ENCODE measurements at regions not wholly inside any gene's neighbourhood (a gene's known extent, or its start where the extent isn't known, plus 50 kb on each side); places are given as distances from the start of the nearest gene placed in this dataset.

DNA sequence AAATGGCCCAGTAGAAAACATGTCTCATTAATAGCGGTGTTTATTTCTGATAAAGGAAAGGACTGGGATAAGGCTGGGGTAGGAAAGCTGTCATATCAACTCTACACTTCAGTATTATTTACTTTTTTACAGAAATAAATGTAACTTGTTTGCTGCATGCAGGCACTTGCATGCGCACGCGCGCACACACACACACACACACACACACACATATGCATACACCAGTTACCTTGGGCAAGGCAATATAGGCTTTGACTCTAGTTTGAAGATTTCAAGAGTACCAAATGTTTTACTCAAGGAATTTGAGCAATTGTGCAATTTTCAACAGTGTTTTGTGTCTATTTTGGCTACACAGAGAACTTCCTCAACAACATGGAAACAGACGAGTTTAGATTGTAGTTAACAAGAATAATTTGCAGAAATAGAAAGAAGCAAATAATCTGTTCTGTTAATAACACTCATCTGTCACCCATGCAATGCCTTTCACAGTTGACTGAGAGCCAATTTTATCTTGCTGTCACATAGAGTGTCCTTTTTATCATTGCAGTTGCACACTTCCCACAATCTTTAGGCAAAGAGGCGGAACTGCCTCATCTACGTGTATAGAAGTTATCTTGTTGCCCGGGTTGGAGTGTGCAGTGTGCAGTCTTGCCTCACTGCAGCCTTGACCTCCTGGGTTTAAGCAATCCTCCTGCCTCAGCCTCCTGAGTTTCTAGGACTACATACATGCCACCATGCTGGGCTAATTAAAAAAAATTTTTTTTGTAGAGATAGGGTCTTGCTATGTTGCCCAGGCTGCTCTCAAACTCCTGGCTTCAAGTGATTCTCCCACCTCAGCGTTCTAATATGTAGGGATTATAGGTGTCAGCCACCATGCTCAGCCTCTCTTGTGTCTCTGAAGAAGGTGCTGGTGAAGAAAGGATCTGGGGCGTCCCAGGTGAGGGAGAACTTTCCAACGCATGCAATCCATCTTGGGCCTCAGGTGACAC is 64.6 kb upstream of the GPCPD1 start:
- Mint-ChIP-seq H3K4me3 (no peak overlapping the region), H3K27me3 (no peaks in the 10 kb centered on the region), H3K36me3 (ENCODE audit: low read depth) (no peaks in the 10 kb centered on the region), H3K9me3 (no peaks in the 10 kb centered on the region), H3K27ac (peak overlapping the region; percentile 60), H3K4me1 (peaks cover 30% of the 10 kb centered on the region)
- POLR2A ChIA-PET, result interaction anchor here (0.9 to 2.2 kb wide), 2 partner anchors 29 to 30 kb away, joined by 3 to 14 read pairs; no protein-coding TSS in a partner anchor
- intact Hi-C loops (cut with micrococcal nuclease), result loop anchor here (2.0 kb wide), 1 partner anchor 75 kb away; the partner anchor contains the start of gene SHLD1
- ATAC-seq (ENCODE audit: low read depth) (no peak), DNase-seq (no peak)
- CTCF ChIA-PET, result interaction anchor here (1.3 kb wide), 1 partner anchor 106 kb away, joined by 3 read pairs; no protein-coding TSS in a partner anchor
- no peak for TF ChIP-seq CTCF (IDR thresholded peaks at IDR 0.05)

GRCh38 chr20:5674176-5674660 is 63.4 kb upstream of the GPCPD1 start:
- H3K4me3 Mint-ChIP-seq, result peak overlapping the region; percentile 13
- CTCF ChIA-PET, result interaction anchor here (0.7 to 1.3 kb wide), 3 partner anchors 27 to 105 kb away, joined by 3 to 4 read pairs (median 4); no protein-coding TSS in a partner anchor

DNA sequence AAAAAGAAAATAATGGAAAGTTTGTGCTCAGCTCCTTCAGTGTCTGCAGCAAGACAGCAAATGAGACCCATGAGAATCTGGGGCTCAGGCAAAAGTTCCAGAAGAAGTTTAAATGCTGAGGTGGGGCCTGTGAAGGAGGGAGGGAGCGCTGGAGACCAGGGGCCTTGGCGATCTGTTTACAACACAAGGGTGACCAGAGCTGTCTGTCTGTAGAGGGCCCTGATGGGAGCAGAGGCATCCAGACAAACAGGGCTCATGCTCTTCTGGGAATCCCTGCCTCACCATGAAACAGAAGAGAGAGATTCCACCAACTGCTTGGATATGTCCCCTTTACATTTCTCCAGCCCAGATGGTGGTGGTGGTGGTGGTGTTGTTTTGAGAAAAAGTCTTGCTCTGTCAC is 60.1 kb upstream of the GPCPD1 start:
- intact Hi-C loops (cut with micrococcal nuclease), result loop anchor here (5.0 kb wide), 1 partner anchor 79 kb away; no protein-coding TSS in a partner anchor
- no peak overlapping the region for H3K27ac Mint-ChIP-seq
- POLR2A ChIA-PET, result interaction anchor here (1.1 kb wide), 1 partner anchor 67 kb away, joined by 4 read pairs; no protein-coding TSS in a partner anchor
- CTCF ChIA-PET, result interaction anchor here (0.7 kb wide), 1 partner anchor 101 kb away, joined by 3 read pairs; no protein-coding TSS in a partner anchor
- DNase-seq (no peak), ATAC-seq (ENCODE audit: low read depth) (no peak)
- peaks cover 43% of the 10 kb centered on the region for H3K4me1 Mint-ChIP-seq
- H3K27me3 Mint-ChIP-seq, result no peaks in the 10 kb centered on the region
- no peaks in the 10 kb centered on the region for H3K36me3 Mint-ChIP-seq (ENCODE audit: low read depth)
- no peaks in the 10 kb centered on the region for H3K9me3 Mint-ChIP-seq
- no peak for TF ChIP-seq CTCF (IDR thresholded peaks at IDR 0.05)
- no peak overlapping the region for H3K4me3 Mint-ChIP-seq

More at GRCh38 chr20:5674176-5674660, 63.4 kb upstream of the GPCPD1 start:
- peaks cover 30% of the 10 kb centered on the region for H3K4me1 Mint-ChIP-seq
- no peaks in the 10 kb centered on the region for H3K36me3 Mint-ChIP-seq (ENCODE audit: low read depth)
- ATAC-seq (ENCODE audit: low read depth) (peak; percentile 87), DNase-seq (no peak)
- no peaks in the 10 kb centered on the region for H3K27me3 Mint-ChIP-seq
- peak overlapping the region; percentile 77 for H3K27ac Mint-ChIP-seq
- intact Hi-C loops (cut with micrococcal nuclease), result loop anchor here (1.0 to 5.0 kb wide), 7 partner anchors 9 to 105 kb away; partner anchors contain the start of gene SHLD1
- TF ChIP-seq CTCF (IDR thresholded peaks at IDR 0.05), result no peak
- H3K9me3 Mint-ChIP-seq, result no peaks in the 10 kb centered on the region
- POLR2A ChIA-PET, result interaction anchor here (0.6 to 2.2 kb wide), 7 partner anchors 19 to 849 kb away, joined by 3 to 14 read pairs (median 4); no protein-coding TSS in a partner anchor

GRCh38 chr20:5670036-5670536 is 59.3 kb upstream of the GPCPD1 start:
- Mint-ChIP-seq H3K9me3 (no peaks in the 10 kb centered on the region), H3K4me1 (peaks cover 41% of the 10 kb centered on the region), H3K36me3 (ENCODE audit: low read depth) (no peaks in the 10 kb centered on the region), H3K27ac (no peak overlapping the region), H3K27me3 (no peaks in the 10 kb centered on the region), H3K4me3 (no peak overlapping the region)
- POLR2A ChIA-PET, result interaction anchor here (1.1 kb wide), 1 partner anchor 68 kb away, joined by 4 read pairs; no protein-coding TSS in a partner anchor
- DNase-seq, result no peak
- intact Hi-C loops (cut with micrococcal nuclease), result loop anchor here (5.0 kb wide), 1 partner anchor 78 kb away; no protein-coding TSS in a partner anchor
- CTCF ChIA-PET, result no interaction called here
- no peak for ATAC-seq (ENCODE audit: low read depth)
- TF ChIP-seq CTCF (IDR thresholded peaks at IDR 0.05), result no peak
